HK-2 (cell line): ENCODE measurements at regions not wholly inside any gene's neighbourhood (a gene's known extent, or its start where the extent isn't known, plus 50 kb on each side); places are given as distances from the start of the nearest gene placed in this dataset.
"Not testable (repeated sequence)": the region's sequence is repeated elsewhere in the genome, so short reads cannot be mapped to it uniquely, and the experiment has no call there.

Experiments used
- DNase-seq: peaks from one replicate; pipeline ENCODE4 v3.0.0-alpha.2; 2018; ENCODE audit not compliant: unreplicated experiment

- no peak for DNase-seq
Measured at GRCh38 chr3:80978216-80978969, 783.1 kb downstream of the GBE1 start.

GRCh38 chr3:80970292-80970691, 791.2 kb downstream of the GBE1 start:
- DNase-seq: no peak

- no peak for DNase-seq
Measured at GRCh38 chr3:80929576-80929975, 831.9 kb downstream of the GBE1 start.

DNA sequence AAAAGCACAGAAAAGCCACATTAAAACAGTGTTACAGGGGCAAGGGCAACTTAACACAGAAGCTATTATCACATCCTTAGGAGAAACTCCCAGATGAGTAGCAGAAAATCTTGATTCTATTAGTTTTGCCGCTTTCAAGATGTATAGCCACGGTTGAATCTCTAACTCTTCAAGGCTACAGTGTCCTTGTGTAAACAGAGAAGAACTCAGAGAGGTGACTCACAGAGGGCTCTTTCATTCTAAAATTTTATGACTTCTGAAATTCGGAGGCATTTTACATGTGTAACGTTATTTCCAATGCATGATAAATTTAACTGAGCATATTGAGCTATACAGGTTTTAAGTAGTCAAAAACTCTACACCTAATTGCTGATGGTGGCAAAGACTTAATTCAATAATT, 846.6 kb downstream of the GBE1 start:
- DNase-seq: no peak

DNA sequence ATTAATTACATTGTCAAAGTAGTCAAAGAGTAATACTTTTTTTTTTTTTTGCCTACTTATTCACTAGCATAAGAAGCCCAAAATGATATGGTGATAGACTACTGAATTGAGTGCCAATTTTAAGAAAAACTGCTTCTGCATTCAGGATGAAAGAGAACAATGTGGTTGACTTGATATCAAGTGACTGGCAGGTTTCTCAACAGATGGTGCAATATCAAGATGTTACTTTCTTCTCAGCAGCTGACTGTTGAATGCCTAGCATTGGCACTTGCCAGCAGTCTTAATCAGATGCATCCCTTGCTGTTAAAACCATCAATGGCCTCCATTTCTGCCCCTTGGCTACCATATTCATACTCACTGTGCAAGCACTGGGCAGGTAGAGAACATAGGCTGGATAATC, 863.2 kb downstream of the GBE1 start:
- no peak for DNase-seq

- DNase-seq: not testable (repeated sequence)
Measured at GRCh38 chr3:80897005-80897404, 864.4 kb downstream of the GBE1 start.

GRCh38 chr3:80890571-80890970, 870.9 kb downstream of the GBE1 start:
- DNase-seq: no peak

GRCh38 chr3:80889535-80889934, 871.9 kb downstream of the GBE1 start:
- DNase-seq: no peak

GRCh38 chr3:80870476-80871041, 890.9 kb downstream of the GBE1 start:
- DNase-seq: no peak

GRCh38 chr3:80855482-80855881, 906.0 kb downstream of the GBE1 start:
- DNase-seq: no peak

DNA sequence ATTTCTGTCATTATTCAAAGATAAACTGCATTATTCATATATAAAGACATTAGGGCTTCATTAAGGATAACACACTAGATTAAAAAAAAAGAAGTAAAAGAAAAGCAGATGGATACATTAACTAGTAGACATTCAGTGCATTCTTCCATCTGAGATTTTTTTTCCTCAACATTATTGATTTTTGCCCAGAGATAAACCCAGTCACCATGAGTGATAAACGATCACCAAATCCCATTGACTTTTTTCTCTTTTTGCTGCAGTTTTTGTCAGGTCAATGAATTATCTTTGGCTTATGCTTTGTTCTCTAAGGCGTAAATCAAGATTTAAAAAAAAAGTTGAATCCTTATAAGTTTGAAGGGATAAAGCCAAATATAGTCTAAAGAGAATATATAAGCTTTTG, 925.0 kb downstream of the GBE1 start:
- DNase-seq: no peak

DNA sequence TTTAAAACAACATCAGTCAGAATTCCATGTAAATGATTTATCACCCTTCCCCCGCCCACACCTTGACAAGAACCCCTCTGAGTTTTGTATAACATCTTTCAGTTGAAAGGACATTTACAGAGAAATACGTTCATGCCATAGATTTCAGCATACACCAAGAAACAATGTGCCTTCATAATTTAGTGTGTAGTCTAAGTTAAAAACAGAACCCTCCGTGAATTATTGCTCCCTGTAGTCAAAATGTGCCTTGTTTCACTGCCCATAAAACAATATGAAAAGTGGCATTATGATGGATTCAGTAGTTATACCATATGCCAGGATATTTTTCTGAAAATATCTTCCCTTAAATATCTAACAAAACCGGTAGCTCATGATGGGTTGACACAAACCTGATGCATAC, 953.9 kb downstream of the GBE1 start:
- no peak for DNase-seq

- no peak for DNase-seq
Measured at GRCh38 chr3:80806673-80807072, 954.8 kb downstream of the GBE1 start.

DNA sequence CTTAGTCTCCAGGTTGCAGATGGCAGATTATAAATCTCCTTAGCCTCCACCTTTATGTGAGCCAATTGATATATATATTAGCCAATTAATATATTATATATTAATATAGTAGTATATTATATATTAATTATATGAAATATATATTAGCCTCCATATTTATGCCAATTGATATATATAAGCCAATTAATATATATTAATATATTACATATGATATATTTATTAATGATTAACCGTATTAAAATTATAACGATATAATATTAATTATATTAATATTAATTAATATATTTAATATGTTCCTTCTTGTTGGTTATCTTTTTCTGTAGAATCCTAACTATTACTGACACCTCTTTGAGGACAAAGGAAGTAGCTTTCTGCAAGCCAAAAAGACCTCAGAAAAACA, 972.5 kb downstream of the GBE1 start:
- DNase-seq: no peak

- no peak for DNase-seq
Measured at GRCh38 chr3:80785875-80786274, 975.6 kb downstream of the GBE1 start.

DNA sequence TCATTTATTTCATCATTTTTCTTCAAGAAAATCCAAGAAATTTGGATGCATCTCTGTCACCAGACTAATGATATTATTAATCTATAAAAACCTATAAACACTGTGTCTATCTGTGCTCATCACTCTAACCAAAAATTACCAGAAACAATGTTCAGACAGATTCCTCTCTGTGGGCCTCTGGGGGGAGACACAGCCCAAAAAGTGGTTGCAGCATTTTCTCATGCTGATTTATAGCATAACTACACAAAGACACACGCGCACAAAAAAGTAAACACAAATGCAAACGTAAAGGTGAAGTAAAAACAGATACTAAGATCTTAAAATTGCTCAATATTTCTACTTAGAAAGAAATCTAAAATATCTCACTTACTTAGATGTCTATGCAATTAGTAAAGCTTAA, 976.0 kb downstream of the GBE1 start:
- peak; percentile 13 for DNase-seq

GRCh38 chr3:80771085-80771484, 990.4 kb downstream of the GBE1 start:
- DNase-seq: no peak

- DNase-seq: no peak
Measured at GRCh38 chr3:80770106-80771074, 991.1 kb downstream of the GBE1 start.

DNA sequence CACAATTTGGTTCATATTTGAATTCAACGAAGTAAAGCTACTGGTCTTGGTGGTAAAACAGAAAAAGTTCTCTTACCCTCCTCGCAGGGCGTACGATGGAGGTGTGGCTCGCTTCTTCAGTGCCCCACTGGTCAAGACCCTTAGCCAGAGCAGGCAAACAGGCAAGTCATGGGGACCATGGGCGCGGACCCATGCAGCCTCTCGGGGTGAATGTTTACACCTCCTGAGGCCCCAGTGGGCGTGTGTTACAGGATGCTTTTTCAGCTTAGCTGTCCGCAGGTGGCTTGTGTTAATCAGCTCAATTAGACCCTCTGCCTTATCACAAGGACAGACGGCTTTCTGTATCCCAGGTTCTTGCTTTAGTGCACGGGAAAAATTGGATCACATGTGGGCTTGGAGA, 991.8 kb downstream of the GBE1 start:
- DNase-seq: no peak

DNA sequence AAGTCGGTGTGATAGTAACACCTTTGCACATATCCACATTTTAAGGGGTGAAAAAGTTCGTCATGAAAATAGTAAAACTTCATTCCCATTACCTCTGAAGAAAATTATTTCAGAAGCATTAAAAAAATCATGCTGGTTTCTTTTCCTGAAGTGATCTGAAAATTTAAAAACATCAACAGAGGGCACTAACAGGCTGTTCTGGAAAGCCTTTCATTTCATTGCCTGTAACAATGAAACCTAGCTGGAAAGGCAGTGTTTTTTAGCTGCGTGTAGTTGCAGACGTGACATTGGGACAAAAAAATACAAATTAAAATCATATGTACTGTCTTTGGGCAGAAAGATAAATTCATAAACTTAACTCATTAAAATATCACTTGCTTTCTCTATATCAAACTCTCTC, 993.8 kb downstream of the GBE1 start:
- no peak for DNase-seq

DNA sequence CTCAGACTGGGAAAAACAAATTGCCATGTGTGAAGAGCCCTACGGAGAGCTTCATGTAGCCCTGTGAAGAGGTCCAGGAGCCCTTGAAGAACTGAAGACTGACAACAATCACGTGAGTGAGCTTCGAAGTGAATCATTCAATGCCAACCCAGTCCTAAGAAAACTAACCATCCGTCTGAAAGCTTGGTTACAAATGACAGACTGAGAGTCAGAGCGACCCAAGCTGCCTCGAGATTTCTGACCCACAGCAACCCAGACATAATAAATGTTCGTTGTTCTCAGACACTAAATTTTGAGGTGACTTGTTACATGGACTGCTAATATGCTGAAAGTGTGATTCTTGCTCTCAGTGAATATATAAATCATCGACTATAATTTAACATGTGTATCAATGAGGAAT, 987.2 kb upstream of the ROBO1 start:
- DNase-seq: no peak

- no peak for DNase-seq
Measured at GRCh38 chr3:80753021-80753420, 985.2 kb upstream of the ROBO1 start.

GRCh38 chr3:80750637-80751036, 982.8 kb upstream of the ROBO1 start:
- DNase-seq: no peak
